Lower leg skin (tissue), 4 donors: ENCODE measurements at regions not wholly inside any gene's neighbourhood (a gene's known extent, or its start where the extent isn't known, plus 50 kb on each side); places are given as distances from the start of the nearest gene placed in this dataset.

ENCODE experiments used
- DNase-seq, 2 donors: peaks; one replicate each; pipeline ENCODE4 v3.0.0-alpha.2; 2019; ENCODE audit warnings: low spot score in 2 of 2
- H3K4me3 ChIP-seq: fragments of 200-600 bp; sonication (generic); 2 replicates; pipeline ENCODE4 v1.5.1; 2017; ENCODE audit warnings: mild to moderate bottlenecking, low read depth; ENCODE audit not compliant: poor library complexity, severe bottlenecking
- CTCF ChIP-seq, 3 donors: fragments of 450-650 bp; IDR thresholded peaks; one replicate each; pipeline ENCODE4 v1.5.1; 2016; ENCODE audit warnings: antibody characterized with exemption in 3 of 3, mild to moderate bottlenecking in 3 of 3, moderate library complexity in 2 of 3
- POLR2A ChIP-seq, 2 donors: fragments of 450-650 bp; IDR thresholded peaks; one replicate each; pipeline ENCODE4 v1.6.1; 2016 to 2017; ENCODE audit warnings: antibody characterized with exemption in 2 of 2, mild to moderate bottlenecking in 1 of 2, moderate library complexity in 1 of 2
- WGBS, 2 donors: methylation state at CpG; one replicate each; pipeline ENCODE4 v1.1.5; 2018; 5-methylcytosine and 5-hydroxymethylcytosine counted together
- intact Hi-C: fragments of 100-400 bp; cut with DNase I; formaldehyde crosslinking; loops from one replicate; pipeline ENCODE4 v1.15.0; 2023; ENCODE audit warnings: low total_unique reads

DNA sequence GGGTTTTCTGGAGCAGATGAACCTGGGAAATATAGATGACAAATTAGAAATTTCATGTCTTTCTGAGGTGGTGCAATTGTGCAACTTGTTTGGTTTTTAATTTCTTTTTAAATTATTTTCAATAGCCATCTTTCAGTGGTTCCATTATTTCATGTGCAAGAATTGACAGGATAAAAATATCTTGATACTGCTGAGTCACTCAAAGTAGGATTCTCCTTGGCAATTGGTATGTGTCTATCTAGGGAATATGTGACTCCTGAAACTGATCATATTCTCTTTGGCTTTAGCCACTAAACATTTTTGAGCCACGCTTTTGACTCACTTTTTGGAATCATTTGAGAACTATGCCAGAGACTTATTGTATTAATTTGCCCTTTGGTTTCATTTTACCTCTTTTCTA, 331.5 kb downstream of the KCNA4 start:
- 58 to 84% methylated on average over 1 of the region's 1 CpG for WGBS, 2 donors
- TF ChIP-seq POLR2A (IDR thresholded peaks at IDR 0.05) (no peak), CTCF (IDR thresholded peaks at IDR 0.05) (no peak)
- H3K4me3 ChIP-seq = no peak overlapping the region
- no peak for DNase-seq
- intact Hi-C loops = no loop called here

GRCh38 chr11:29682856-29683255, 334.0 kb downstream of the KCNA4 start:
- intact Hi-C loops = no loop called here

DNA sequence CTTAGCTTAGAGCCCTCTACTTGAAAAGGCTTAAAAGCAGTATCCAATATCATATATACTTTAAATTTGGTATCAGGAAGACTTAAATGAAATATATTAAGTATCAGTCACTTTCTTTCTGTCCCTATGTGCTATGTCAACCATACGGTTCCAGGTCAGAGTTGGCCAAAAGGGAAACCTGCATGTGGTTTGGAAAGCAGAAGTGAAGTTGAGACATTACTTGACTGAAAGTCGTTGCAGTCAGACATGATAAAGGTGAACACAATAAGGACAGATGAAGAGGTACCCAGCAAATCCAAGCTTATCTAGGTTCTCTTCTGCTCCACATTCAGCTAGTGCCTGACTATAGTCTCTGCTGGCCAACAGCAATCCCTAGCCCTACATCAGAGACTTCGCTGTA, 336.8 kb downstream of the KCNA4 start:
- no peak for DNase-seq
- 84 to 85% methylated on average over 3 of the region's 3 CpGs for WGBS, 2 donors
- intact Hi-C loops = no loop called here
- TF ChIP-seq POLR2A (IDR thresholded peaks at IDR 0.05) (no peak), CTCF (IDR thresholded peaks at IDR 0.05) (no peak)
- H3K4me3 ChIP-seq = no peak overlapping the region

More at GRCh38 chr11:29682856-29683255, 334.0 kb downstream of the KCNA4 start:
- no peak for DNase-seq
- H3K4me3 ChIP-seq = no peak overlapping the region
- WGBS, 2 donors = 60 to 65% methylated on average over 2 of the region's 2 CpGs
- no peak for TF ChIP-seq CTCF (IDR thresholded peaks at IDR 0.05)
- no peak for TF ChIP-seq POLR2A (IDR thresholded peaks at IDR 0.05)

GRCh38 chr11:29676993-29677392, 339.8 kb downstream of the KCNA4 start:
- intact Hi-C loops = no loop called here
- TF ChIP-seq POLR2A (IDR thresholded peaks at IDR 0.05) = no peak
- no peak for TF ChIP-seq CTCF (IDR thresholded peaks at IDR 0.05)
- no peak for DNase-seq
- H3K4me3 ChIP-seq = no peak overlapping the region

DNA sequence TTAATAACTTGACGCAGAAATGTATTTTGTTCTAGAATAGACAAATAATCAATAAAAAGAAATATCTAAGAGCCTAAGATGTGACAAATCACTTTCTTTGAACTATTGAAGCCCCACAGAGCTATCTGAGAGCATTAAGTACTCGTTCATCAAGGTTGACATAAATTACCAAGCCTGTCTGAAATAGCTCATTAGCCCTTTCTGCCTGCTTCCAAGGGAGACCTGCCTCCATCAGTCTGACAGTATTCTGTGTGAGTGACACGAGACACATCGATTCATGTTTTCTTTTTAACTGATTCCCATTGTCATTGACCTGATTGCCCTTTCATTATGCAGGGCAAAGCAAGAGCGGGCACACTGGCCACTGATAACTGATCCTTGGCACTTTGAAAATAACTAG, 347.5 kb downstream of the KCNA4 start:
- no peak for DNase-seq
- intact Hi-C loops = no loop called here
- no peak overlapping the region for H3K4me3 ChIP-seq
- no peak for TF ChIP-seq CTCF (IDR thresholded peaks at IDR 0.05)
- TF ChIP-seq POLR2A (IDR thresholded peaks at IDR 0.05) = no peak
- 69 to 74% methylated on average over 5 of the region's 5 CpGs for WGBS, 2 donors

DNA sequence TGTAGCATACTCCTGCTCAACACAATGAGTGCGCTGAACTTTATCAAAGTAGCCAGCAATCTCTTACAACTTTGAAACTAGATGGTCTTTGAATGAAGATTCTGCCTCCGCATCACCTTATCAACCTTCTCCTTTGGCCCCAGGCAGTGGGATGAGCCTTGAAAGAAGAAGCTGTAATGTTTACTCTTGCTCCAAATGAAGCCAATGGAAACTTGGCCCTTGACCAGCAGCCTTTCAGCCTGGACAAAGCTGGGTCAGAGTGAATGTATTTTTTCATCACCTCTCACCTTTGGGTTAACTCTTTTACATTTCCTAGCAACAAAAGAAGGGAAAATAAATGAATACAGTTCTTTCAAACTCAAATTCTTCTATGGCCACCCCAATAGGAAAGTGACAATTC, 359.1 kb downstream of the KCNA4 start:
- H3K4me3 ChIP-seq = no peak overlapping the region
- no peak for DNase-seq
- no peak for TF ChIP-seq CTCF (IDR thresholded peaks at IDR 0.05)
- WGBS, 2 donors = 85 to 91% methylated on average over 2 of the region's 2 CpGs
- intact Hi-C loops = no loop called here
